Stimulated activated naive CD4-positive, alpha-beta T cell (primary cell): ENCODE measurements at regions not wholly inside any gene's neighbourhood (a gene's known extent, or its start where the extent isn't known, plus 50 kb on each side); places are given as distances from the start of the nearest gene placed in this dataset.
"Not testable (repeated sequence)": the region's sequence is repeated elsewhere in the genome, so short reads cannot be mapped to it uniquely, and the experiment has no call there.

Experiments
- DNase-seq, 6 experiments: peaks; one replicate each; lab custom pipeline; 2025; lab: John Stamatoyannopoulos, UW

GRCh38 chr2:8139668-8140200 is 542.1 kb upstream of the ID2 start:
- DNase-seq = no peak

GRCh38 chr2:8141079-8141707 is 540.7 kb upstream of the ID2 start:
- no peak for DNase-seq

- no peak for DNase-seq
Measured at GRCh38 chr2:8141780-8142179, 540.1 kb upstream of the ID2 start.

- no peak for DNase-seq
Measured at GRCh38 chr2:8142461-8142860, 539.4 kb upstream of the ID2 start.

DNA sequence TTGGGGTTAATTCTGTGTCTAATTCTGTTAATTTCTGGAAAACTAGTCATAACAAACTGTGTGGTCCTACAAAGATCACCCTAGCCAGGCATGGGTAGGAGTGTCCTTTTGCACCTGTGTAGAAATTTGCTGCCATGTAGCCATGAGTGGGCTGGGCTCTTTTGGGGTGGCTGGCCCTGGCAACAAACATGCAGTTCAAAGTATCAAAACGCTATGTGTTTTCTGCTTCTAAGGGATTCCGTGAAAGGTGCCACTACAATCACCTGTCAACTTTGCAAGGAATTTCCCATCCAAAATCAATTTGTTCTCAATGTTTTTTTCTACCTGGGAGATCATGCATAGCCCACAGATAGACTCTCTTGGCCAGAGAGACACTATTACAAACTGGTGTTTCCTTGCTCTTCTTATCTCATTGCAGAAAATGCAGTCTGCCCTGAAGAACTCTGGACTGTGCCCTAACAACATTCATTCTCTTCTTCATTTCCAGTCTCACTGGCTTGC is 537.7 kb upstream of the ID2 start:
- no peak for DNase-seq

DNA sequence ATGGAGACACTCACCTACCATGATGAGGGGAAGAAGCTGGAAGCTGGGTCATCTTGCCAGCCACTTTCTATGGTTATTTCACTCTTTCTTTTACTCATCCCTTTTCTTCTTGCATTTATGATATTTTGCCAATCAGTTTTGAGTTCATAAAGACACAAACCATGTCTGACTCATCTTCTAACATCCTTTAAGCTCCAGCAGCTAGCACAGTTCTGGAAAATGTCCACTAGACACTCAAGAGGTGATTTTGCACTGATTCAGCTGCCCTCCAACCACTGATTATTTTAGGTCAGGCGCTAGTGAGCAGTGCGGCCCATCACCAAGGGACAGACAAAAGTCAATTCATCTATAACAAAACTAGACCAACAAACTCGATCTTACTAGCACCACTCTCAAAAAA is 537.1 kb upstream of the ID2 start:
- no peak for DNase-seq

- DNase-seq = not testable (repeated sequence)
Measured at GRCh38 chr2:8145375-8145774, 536.5 kb upstream of the ID2 start.

GRCh38 chr2:8146132-8147005 is 535.5 kb upstream of the ID2 start:
- DNase-seq = no peak

- no peak for DNase-seq
Measured at GRCh38 chr2:8148260-8149006, 533.4 kb upstream of the ID2 start.

DNA sequence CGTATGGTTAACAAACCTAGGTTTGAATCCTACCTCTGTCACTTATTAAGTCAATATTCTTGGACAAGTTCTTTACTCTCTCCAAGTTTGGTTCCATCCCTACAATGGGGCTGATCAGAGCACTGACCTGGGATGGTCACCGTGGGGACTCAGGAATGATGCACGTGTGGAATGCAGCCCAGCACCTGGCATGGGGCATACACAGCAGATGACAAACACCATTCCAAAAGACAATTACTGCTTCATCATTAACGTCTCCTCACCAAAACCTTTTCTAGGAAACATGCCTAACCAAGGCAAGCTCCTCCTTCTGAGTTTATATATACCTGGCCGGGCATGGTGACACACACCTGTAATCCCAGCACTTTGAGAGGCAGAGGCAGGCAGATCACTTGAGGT is 532.9 kb upstream of the ID2 start:
- no peak for DNase-seq

GRCh38 chr2:8149985-8150539 is 531.8 kb upstream of the ID2 start:
- no peak for DNase-seq

- no peak for DNase-seq
Measured at GRCh38 chr2:8151888-8152287, 530.0 kb upstream of the ID2 start.

DNA sequence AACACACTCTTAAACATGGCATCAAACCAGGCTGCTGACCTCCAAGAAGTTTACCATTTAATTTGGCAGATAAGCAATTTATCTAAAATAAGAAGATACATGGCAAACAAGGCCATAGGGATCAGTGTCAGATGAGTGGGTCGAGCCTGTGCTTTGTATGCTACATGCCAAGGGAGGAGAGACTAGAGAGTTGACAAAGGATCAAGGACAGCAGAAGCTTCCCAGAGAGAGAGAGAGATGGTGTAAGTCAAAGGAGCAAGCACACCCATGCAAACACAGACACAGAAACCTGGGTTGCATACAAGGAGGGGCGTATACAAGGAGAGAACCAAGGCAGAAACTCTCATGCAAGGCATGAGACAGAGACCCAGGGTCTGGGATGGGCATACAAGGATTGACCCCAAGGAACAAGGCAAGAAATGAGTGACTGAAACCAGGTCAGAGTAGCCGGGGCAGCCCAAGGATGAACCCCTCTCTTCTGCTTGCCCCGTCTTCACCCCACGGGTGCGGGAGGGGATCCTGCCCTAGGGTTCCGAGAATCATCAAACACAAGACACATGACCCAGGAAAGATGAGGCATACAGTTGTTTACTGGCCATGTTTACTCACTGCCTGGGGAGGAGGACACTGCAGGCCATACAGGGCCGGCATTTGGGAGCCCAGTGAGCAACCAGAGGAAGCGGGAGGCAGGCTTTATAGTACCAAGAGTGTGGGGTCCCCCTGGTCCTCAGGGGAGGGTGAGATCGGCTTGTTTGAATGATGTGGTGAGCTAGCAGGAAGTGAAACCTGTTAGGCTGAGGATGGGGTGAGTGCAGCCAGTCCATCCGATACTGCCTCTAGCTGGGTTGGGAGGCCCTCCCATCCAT is 529.2 kb upstream of the ID2 start:
- DNase-seq = no peak

GRCh38 chr2:8153258-8153718 is 528.6 kb upstream of the ID2 start:
- no peak for DNase-seq

- DNase-seq = no peak
Measured at GRCh38 chr2:8154270-8154669, 527.6 kb upstream of the ID2 start.

- no peak for DNase-seq
Measured at GRCh38 chr2:8154936-8155335, 526.9 kb upstream of the ID2 start.

GRCh38 chr2:8157621-8158430 is 524.0 kb upstream of the ID2 start:
- no peak for DNase-seq

DNA sequence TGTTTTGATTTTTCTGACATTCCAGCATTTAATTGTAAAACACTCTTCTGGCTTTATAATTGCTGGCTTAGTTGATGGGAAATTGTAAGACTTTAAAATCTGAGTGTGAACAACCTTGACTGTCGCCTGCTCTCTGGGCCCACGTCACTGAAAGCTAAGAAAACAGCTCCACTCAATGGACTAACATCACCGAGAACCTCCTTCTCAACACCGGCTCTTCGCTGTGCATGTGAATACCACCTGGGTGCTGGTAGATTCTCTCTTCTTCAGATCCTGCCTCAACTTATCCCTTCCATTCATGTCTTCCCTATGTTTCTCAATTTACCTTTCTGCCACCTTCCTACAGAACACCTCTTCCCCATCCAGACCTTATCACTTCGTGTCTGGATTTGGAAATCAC is 523.1 kb upstream of the ID2 start:
- DNase-seq = no peak

DNA sequence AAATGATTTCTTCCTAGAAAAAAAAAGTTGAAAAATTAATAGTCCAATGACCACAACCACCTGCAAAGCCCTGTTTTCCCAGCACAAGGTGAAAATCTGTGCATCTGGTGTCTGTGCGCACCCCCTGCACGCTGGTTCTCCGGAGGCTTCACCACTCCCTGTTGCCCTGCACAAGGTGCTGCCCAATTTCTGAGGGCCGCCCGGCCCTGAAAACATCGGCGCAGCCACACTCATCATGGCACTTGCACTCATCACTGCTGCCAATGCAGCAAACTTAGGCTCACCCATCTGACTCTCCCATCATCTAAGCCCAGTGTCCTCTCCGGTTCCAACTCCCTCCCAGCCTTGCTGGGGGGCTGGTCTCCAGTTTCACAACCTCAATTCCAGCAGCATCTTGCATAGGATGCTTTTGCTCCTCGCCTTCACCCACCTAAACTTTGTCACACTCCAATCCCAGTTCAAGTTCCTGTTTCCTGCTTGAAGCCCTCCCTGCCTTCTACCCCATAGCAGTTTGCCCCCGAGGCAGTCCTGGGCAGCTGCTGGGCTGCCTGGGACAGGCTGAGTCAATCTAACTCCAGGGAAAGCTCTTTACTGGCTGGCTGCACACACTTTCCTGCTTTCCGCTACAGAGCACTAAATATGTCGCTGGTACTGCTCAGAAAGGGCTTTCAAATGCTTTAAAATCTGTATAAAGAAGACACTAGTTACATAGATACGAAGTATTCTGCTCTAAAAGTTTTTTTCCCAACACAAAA is 522.5 kb upstream of the ID2 start:
- no peak for DNase-seq
